GM12872 (cell line): ENCODE measurements at regions not wholly inside any gene's neighbourhood (a gene's known extent, or its start where the extent isn't known, plus 50 kb on each side); places are given as distances from the start of the nearest gene placed in this dataset.

Experiments used
- CTCF ChIP-seq: IDR thresholded peaks from 3 replicates; pipeline ENCODE4 v1.5.1; 2011; ENCODE audit warnings: low read depth, mild to moderate bottlenecking, low read length, moderate library complexity; ENCODE audit not compliant: insufficient read depth

GRCh38 chr21:15172963-15173362 is 108.2 kb upstream of the NRIP1 start:
- no peak for TF ChIP-seq CTCF

DNA sequence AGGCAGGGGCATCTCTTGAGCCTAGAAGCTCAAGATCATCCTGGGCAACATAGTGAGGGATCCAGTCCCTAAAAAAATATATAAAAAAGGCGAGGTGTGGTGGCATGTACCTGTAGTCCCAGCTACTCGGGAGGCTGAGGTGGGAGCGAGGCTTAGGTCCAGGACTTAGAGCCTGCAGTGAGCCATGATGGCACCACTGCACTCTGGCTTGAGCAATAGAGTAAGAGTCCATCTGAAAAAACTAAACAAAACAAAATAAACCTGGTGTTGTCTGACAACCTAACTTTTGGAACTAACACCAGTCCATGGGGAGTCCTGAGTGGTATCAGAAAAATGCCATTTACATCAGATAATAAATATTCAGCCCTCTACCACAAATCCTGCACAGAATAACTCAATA is 110.1 kb upstream of the NRIP1 start:
- TF ChIP-seq CTCF = no peak

DNA sequence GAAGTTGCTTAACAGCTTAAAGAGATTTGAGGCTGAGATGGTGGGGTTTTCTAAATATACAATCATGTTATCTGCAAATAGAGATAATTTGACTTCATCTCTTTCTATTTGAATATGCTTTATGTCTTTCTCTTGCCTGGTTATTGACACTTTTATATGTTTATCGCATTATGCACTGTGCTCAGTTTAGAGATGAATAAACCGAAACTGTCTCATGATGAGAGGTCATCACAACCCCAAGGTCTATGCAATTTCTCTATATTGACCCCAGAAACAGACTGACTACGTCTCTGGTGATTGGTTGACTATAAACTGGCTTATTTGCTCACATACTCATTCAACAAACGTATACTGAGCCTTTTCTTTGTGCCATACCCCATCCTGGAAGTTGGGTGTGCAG is 117.9 kb upstream of the NRIP1 start:
- TF ChIP-seq CTCF = no peak

GRCh38 chr21:15183813-15184257 is 119.0 kb upstream of the NRIP1 start:
- no peak for TF ChIP-seq CTCF

DNA sequence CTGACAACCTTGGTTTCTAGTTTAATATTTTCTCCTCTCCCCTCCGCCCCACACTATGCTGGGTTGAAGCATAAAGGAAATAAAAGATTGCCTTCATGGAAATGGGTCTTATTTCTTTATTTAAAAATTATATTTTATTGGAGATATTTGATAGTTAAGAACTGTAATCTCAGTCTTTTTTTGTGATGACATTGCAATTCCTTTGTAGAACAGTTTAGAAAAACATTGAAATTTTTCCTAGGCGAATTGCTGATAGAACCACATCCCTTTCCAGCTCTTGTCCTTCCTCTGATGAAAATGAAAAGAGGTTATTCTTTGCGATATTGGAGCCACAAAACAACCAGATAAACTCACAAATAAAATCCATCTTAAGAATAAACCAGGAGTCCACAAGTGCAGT is 125.6 kb upstream of the NRIP1 start:
- TF ChIP-seq CTCF = no peak

GRCh38 chr21:15190837-15191236 is 126.0 kb upstream of the NRIP1 start:
- TF ChIP-seq CTCF = no peak

DNA sequence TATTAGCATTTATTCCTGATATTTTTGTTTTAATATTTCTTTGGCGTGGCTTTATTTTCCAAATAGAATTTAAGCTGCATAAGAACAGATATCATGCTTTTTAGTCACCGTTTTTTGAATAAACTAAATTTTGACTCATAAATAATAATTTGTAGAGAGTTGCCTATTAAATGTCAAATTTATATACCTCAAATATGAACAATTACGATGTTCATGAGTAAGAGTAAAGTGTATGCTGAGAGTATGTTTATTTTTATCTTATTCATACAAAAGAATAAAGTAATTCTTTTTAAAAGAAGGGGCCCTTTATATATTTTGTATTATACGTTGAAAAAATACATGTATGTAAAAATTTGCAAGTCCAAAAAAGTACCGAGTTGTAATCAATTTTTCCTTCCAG is 126.5 kb upstream of the NRIP1 start:
- no peak for TF ChIP-seq CTCF

GRCh38 chr21:15192243-15192642 is 127.4 kb upstream of the NRIP1 start:
- TF ChIP-seq CTCF = no peak
